Hepatocyte (in vitro differentiated cells): ENCODE measurements at regions not wholly inside any gene's neighbourhood (a gene's known extent, or its start where the extent isn't known, plus 50 kb on each side); places are given as distances from the start of the nearest gene placed in this dataset.

Experiments
- CTCF ChIP-seq: fragments of 200-600 bp; sonication (generic); IDR thresholded peaks from 2 replicates; pipeline ENCODE4 v1.5.1; 2016; ENCODE audit warnings: antibody characterized with exemption, mild to moderate bottlenecking; ENCODE audit not compliant: poor library complexity
- EZH2 ChIP-seq: fragments of 200-600 bp; sonication (generic); IDR thresholded peaks from 2 replicates; pipeline ENCODE4 v1.6.1; 2016; ENCODE audit warnings: antibody characterized with exemption, mild to moderate bottlenecking, borderline replicate concordance

DNA sequence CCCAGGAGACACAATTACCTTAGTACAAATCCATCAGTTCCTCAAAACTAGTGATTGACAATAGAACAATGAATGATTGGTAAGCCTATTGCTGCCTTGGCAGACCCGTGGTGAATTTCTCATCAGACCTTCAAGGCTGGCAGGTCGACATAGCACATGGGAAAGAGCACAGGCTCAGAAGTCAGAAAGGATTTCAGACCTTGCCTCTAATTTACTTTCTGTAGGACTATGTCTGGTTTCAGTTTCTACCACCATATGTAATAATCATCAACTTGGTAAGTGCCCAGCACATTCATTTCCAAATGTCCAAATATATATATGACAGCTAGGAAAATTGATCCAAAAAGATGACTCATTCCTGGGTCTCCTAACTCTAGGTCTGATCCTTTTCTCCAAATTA, 62.5 kb upstream of the GRHL3 start:
- TF ChIP-seq CTCF: no peak
- TF ChIP-seq EZH2: no peak
